Left forelimb (tissue), 1 donor: ENCODE measurements at regions not wholly inside any gene's neighbourhood (a gene's known extent, or its start where the extent isn't known, plus 50 kb on each side); places are given as distances from the start of the nearest gene placed in this dataset.
"Not testable (repeated sequence)": the region's sequence is repeated elsewhere in the genome, so short reads cannot be mapped to it uniquely, and the experiment has no call there.

Source experiments
- DNase-seq: peaks from one replicate; pipeline ENCODE4 v3.0.0-alpha.2; 2018; ENCODE audit warnings: low spot score

- no peak for DNase-seq
These were observed 986.5 kb downstream of the TDRD15 start for GRCh38 chr2:22110244-22110651.

GRCh38 chr2:22124003-22124402 is 1000.2 kb downstream of the TDRD15 start:
- DNase-seq, result no peak

- DNase-seq, result no peak
These were observed 1002.3 kb downstream of the TDRD15 start for GRCh38 chr2:22126106-22126505.

- no peak for DNase-seq
These were observed 1003.2 kb downstream of the TDRD15 start for GRCh38 chr2:22126978-22127377.

- no peak for DNase-seq
These were observed 1010.7 kb downstream of the TDRD15 start for GRCh38 chr2:22134421-22134820.

GRCh38 chr2:22136446-22136845 is 1012.7 kb downstream of the TDRD15 start:
- no peak for DNase-seq

GRCh38 chr2:22143840-22144239 is 1020.1 kb downstream of the TDRD15 start:
- DNase-seq, result no peak

GRCh38 chr2:22153931-22154613 is 1030.3 kb downstream of the TDRD15 start:
- no peak for DNase-seq

- DNase-seq, result not testable (repeated sequence)
These were observed 1032.9 kb downstream of the TDRD15 start for GRCh38 chr2:22156661-22157060.

GRCh38 chr2:22167256-22167655 is 1043.5 kb downstream of the TDRD15 start:
- no peak for DNase-seq

GRCh38 chr2:22175003-22175402 is 1051.2 kb downstream of the TDRD15 start:
- no peak for DNase-seq

GRCh38 chr2:22185251-22185650 is 1061.5 kb downstream of the TDRD15 start:
- DNase-seq, result no peak

GRCh38 chr2:22186261-22186828 is 1062.6 kb downstream of the TDRD15 start:
- not testable (repeated sequence) for DNase-seq

GRCh38 chr2:22189893-22190480 is 1066.2 kb downstream of the TDRD15 start:
- no peak for DNase-seq

GRCh38 chr2:22194218-22194617 is 1070.5 kb downstream of the TDRD15 start:
- no peak for DNase-seq

- DNase-seq, result no peak
These were observed 1073.0 kb downstream of the TDRD15 start for GRCh38 chr2:22196806-22197205.

- DNase-seq, result no peak
These were observed 1074.9 kb downstream of the TDRD15 start for GRCh38 chr2:22198381-22199283.

- no peak for DNase-seq
These were observed 1076.2 kb downstream of the TDRD15 start for GRCh38 chr2:22199994-22200393.

- DNase-seq, result no peak
These were observed 1085.8 kb downstream of the TDRD15 start for GRCh38 chr2:22209545-22209944.

- DNase-seq, result no peak
These were observed 1089.5 kb downstream of the TDRD15 start for GRCh38 chr2:22213237-22213636.

GRCh38 chr2:22215517-22215916 is 1091.7 kb downstream of the TDRD15 start:
- DNase-seq, result no peak

GRCh38 chr2:22217881-22218280 is 1094.1 kb downstream of the TDRD15 start:
- DNase-seq, result no peak

GRCh38 chr2:22221006-22221405 is 1097.2 kb downstream of the TDRD15 start:
- DNase-seq, result no peak
